ENCODE measurements at regions not wholly inside any gene's neighbourhood (a gene's known extent, or its start where the extent isn't known, plus 50 kb on each side); places are given as distances from the start of the nearest gene placed in this dataset.

- CTCF ChIA-PET (ENCODE audit: unreplicated experiment): no interaction called here
- no peaks in the 10 kb centered on the region for H3K9me2 ChIP-seq (ENCODE audit: insufficient read depth, low read length)
- no peaks in the 10 kb centered on the region for H3K9me3 ChIP-seq (ENCODE audit: low read length)
- POLR2A ChIA-PET: no interaction called here
- no peak for DNase-seq (ENCODE audit: low spot score)
- intact Hi-C loops (cut with micrococcal nuclease; ENCODE audit: unreplicated experiment): no loop called here
- no peak overlapping the region for H3K4me2 ChIP-seq (ENCODE audit: low read length)
- no peak overlapping the region for H3K4me3 ChIP-seq (ENCODE audit: low read depth, low read length, poor library complexity, severe bottlenecking)
- H3K4me1 ChIP-seq (ENCODE audit: insufficient read depth, low read length, poor library complexity, severe bottlenecking): no peaks in the 10 kb centered on the region
- no peak overlapping the region for H2AFZ ChIP-seq (ENCODE audit: low read length)
- no peaks in the 10 kb centered on the region for H3K79me2 ChIP-seq (ENCODE audit: insufficient read depth, low read depth, low read length)
- no peaks in the 10 kb centered on the region for H4K20me1 ChIP-seq (ENCODE audit: insufficient read depth, low read length)
- TF ChIP-seq, protein P1, sequence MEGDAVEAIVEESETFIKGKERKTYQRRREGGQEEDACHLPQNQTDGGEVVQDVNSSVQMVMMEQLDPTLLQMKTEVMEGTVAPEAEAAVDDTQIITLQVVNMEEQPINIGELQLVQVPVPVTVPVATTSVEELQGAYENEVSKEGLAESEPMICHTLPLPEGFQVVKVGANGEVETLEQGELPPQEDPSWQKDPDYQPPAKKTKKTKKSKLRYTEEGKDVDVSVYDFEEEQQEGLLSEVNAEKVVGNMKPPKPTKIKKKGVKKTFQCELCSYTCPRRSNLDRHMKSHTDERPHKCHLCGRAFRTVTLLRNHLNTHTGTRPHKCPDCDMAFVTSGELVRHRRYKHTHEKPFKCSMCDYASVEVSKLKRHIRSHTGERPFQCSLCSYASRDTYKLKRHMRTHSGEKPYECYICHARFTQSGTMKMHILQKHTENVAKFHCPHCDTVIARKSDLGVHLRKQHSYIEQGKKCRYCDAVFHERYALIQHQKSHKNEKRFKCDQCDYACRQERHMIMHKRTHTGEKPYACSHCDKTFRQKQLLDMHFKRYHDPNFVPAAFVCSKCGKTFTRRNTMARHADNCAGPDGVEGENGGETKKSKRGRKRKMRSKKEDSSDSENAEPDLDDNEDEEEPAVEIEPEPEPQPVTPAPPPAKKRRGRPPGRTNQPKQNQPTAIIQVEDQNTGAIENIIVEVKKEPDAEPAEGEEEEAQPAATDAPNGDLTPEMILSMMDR (conservative IDR thresholded peaks at IDR 0.05; ENCODE audit: low read length): no peak
- no peak for TF ChIP-seq EZH2phosphoT487 (IDR thresholded peaks at IDR 0.05; ENCODE audit: borderline replicate concordance, low read depth, low read length)
- no peak overlapping the region for H3K27ac ChIP-seq (ENCODE audit: low read depth, low read length, poor library complexity, severe bottlenecking)
- no peaks in the 10 kb centered on the region for H3K36me3 ChIP-seq (ENCODE audit: insufficient read depth, low read length)
- BruUV-seq (replicated peaks): no TSS peak
Observed at GRCh38 chr15:87662575-87662974, 594.0 kb downstream of the NTRK3 start.

DNA sequence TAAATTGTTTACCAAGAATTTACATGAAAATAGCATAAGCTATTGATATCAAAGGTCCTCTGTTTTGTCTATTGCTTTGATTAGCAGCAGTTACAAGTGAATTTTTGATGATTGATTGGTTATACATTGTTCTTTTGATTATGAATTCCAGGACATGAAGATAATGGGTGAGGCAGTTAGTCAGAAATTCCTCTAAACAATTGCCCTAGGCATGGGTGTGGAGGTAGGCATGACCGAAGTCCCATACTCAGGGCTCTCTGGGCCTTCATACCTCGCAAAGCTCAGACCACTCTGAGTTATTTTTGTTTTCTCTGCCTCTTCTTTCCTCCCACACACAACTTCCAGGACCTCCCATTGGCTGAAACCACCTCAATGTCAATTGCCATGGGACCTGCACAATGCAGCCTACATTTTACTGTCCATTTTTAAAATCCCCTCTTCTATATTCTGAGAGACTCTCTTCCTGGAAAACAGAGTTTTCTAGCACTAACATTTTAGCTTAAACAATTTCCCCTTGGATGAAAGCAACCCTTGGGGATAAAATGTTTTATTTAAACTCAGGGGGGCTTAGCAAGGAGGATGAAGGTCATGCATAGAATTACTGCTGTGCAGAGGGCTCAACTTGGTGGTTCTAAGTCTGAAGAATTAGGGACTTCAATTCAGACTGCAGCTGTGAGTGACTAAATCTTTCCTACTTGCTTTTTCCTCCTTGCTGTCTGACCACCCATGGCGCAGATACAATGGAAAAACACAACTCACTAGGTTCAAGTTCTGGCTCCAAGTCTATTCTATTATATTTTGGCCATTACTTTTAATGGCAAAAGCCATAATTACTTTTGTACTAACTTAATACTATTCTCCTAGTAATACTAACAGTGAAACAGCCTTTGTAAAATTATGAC is 594.8 kb downstream of the NTRK3 start:
- no peak overlapping the region for H3K4me3 ChIP-seq (ENCODE audit: low read depth, low read length, poor library complexity, severe bottlenecking)
- no peak for TF ChIP-seq EZH2phosphoT487 (IDR thresholded peaks at IDR 0.05; ENCODE audit: borderline replicate concordance, low read depth, low read length)
- TF ChIP-seq, protein P1 (conservative IDR thresholded peaks at IDR 0.05; ENCODE audit: low read length): no peak
- no peaks in the 10 kb centered on the region for H3K9me2 ChIP-seq (ENCODE audit: insufficient read depth, low read length)
- H3K9me3 ChIP-seq (ENCODE audit: low read length): no peaks in the 10 kb centered on the region
- POLR2A ChIA-PET: interaction anchor here (0.6 kb wide), 1 partner anchor 10 kb away, joined by 7 read pairs; no protein-coding TSS in a partner anchor
- no peak overlapping the region for H3K4me2 ChIP-seq (ENCODE audit: low read length)
- DNase-seq (ENCODE audit: low spot score): no peak
- H3K79me2 ChIP-seq (ENCODE audit: insufficient read depth, low read depth, low read length): no peaks in the 10 kb centered on the region
- no peaks in the 10 kb centered on the region for H4K20me1 ChIP-seq (ENCODE audit: insufficient read depth, low read length)
- no peaks in the 10 kb centered on the region for H3K36me3 ChIP-seq (ENCODE audit: insufficient read depth, low read length)
- CTCF ChIA-PET (ENCODE audit: unreplicated experiment): no interaction called here
- no TSS peak for BruUV-seq (replicated peaks)
- H3K27ac ChIP-seq (ENCODE audit: low read depth, low read length, poor library complexity, severe bottlenecking): no peak overlapping the region
- intact Hi-C loops (cut with micrococcal nuclease; ENCODE audit: unreplicated experiment): no loop called here
- no peak overlapping the region for H2AFZ ChIP-seq (ENCODE audit: low read length)
- no peaks in the 10 kb centered on the region for H3K4me1 ChIP-seq (ENCODE audit: insufficient read depth, low read length, poor library complexity, severe bottlenecking)

Measured in OCI-LY7 (cell line).